ENCODE measurements at regions not wholly inside any gene's neighbourhood (a gene's known extent, or its start where the extent isn't known, plus 50 kb on each side); places are given as distances from the start of the nearest gene placed in this dataset.

DNA sequence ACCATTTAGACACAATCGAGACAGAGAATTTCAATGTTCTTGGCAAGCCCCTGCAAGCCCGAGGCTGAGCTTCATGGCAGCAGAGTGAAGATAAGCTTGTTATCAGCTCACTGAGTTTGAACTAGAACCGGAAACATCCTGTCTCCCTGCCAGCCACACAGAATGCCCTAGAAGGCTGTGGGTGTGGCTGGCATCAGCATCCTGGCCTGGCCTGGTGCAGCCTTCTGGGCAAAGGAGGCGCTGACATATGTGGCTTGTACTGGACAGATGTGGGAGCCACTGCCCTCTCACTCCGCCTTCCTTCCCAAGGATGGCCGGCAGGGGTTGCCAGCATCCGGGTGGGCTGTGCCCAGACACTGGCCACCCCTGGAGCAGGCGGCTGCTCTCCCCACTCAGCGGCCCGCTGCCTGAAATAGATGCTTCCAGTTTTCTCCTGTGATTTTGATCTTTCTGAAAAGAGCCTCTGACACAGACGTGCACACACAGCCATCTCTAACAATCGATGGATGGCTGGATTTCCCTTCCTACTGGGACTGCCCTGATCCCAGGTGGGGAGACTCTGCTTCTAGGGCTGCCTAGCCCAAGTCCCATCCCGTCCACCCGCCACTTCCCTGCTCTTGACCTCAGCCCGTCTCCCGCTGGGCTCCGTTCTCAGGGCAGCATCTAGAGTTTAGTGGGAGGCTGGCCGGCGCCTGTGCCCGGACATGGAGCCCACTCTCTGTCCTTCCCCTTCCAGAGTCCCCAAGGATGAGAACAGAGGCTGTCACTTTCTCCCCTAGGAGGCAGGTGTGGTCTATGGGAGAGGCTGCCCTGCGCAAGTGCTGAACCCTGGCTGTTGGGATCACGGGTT, 149.7 kb downstream of the CTTN start:
- peaks cover 6% of the 10 kb centered on the region for H3F3A ChIP-seq (ENCODE audit: low read depth)
- Mint-ChIP-seq H3K9me3 (no peaks in the 10 kb centered on the region), H3K27me3 (ENCODE audit: insufficient read depth, low read depth) (peaks cover 8% of the 10 kb centered on the region), H3K4me1 (peaks cover 61% of the 10 kb centered on the region), H3K36me3 (no peaks in the 10 kb centered on the region), H3K4me3 (no peak overlapping the region), H3K27ac (peak overlapping the region; percentile 29)
- no peak for DNase-seq (ENCODE audit: low spot score)
- no peaks in the 10 kb centered on the region for H3K27me3 ChIP-seq
- H2AFZ ChIP-seq (replicated peaks) = no peak overlapping the region
- H3K79me2 ChIP-seq (ENCODE audit: low read depth) = no peaks in the 10 kb centered on the region
- TF ChIP-seq EZH2phosphoT487 (IDR thresholded peaks at IDR 0.05) (no peak), EZH2 (IDR thresholded peaks at IDR 0.05) (no peak)
- TF ChIP-seq, protein P1, sequence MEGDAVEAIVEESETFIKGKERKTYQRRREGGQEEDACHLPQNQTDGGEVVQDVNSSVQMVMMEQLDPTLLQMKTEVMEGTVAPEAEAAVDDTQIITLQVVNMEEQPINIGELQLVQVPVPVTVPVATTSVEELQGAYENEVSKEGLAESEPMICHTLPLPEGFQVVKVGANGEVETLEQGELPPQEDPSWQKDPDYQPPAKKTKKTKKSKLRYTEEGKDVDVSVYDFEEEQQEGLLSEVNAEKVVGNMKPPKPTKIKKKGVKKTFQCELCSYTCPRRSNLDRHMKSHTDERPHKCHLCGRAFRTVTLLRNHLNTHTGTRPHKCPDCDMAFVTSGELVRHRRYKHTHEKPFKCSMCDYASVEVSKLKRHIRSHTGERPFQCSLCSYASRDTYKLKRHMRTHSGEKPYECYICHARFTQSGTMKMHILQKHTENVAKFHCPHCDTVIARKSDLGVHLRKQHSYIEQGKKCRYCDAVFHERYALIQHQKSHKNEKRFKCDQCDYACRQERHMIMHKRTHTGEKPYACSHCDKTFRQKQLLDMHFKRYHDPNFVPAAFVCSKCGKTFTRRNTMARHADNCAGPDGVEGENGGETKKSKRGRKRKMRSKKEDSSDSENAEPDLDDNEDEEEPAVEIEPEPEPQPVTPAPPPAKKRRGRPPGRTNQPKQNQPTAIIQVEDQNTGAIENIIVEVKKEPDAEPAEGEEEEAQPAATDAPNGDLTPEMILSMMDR (IDR thresholded peaks at IDR 0.05) = no peak
- H3K4me1 ChIP-seq = peaks cover 26% of the 10 kb centered on the region
- no peak overlapping the region for H3K4me2 ChIP-seq
- H3K9me3 ChIP-seq (ENCODE audit: low read depth) = no peaks in the 10 kb centered on the region
- no peak overlapping the region for H3K9ac ChIP-seq
- H3K27ac ChIP-seq = no peak overlapping the region
- peaks cover 11% of the 10 kb centered on the region for H4K20me1 ChIP-seq (ENCODE audit: low read depth)
- H3K4me3 ChIP-seq = no peak overlapping the region
- H3K36me3 ChIP-seq = no peaks in the 10 kb centered on the region

DNA sequence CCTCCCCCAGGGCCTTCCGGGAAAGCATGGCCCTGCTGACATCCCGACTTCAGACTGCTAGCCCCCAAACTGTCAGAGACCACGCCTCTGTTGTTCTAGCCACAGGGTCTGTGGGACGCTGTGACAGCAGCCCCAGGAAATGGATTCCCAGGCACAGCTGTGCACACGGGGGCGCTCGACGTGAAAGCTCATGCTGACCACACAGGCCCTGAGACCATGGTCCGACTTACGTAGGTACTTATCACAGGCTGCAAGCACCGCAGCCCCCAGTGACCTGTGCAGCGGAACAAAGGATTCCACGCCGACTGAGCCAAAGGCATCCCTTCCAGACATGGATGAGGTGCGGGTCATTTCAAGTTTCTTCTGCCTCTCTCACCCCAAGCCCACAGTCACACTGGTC, 150.6 kb downstream of the CTTN start:
- Mint-ChIP-seq H3K27me3 (ENCODE audit: insufficient read depth, low read depth) (peaks cover 8% of the 10 kb centered on the region), H3K36me3 (no peaks in the 10 kb centered on the region), H3K4me3 (no peak overlapping the region), H3K27ac (no peak overlapping the region), H3K4me1 (peaks cover 65% of the 10 kb centered on the region), H3K9me3 (no peaks in the 10 kb centered on the region)
- no peak for DNase-seq (ENCODE audit: low spot score)
- Histone ChIP-seq H3K27ac (no peak overlapping the region), H3K79me2 (ENCODE audit: low read depth) (no peaks in the 10 kb centered on the region), H4K20me1 (ENCODE audit: low read depth) (peaks cover 11% of the 10 kb centered on the region), H3F3A (ENCODE audit: low read depth) (peaks cover 6% of the 10 kb centered on the region), H3K36me3 (no peaks in the 10 kb centered on the region), H2AFZ (replicated peaks) (no peak overlapping the region), H3K4me2 (no peak overlapping the region), H3K4me3 (no peak overlapping the region), H3K9ac (no peak overlapping the region), H3K27me3 (no peaks in the 10 kb centered on the region), H3K4me1 (peaks cover 26% of the 10 kb centered on the region), H3K9me3 (ENCODE audit: low read depth) (no peaks in the 10 kb centered on the region)
- no peak for TF ChIP-seq EZH2phosphoT487 (IDR thresholded peaks at IDR 0.05)
- TF ChIP-seq, protein P1 (IDR thresholded peaks at IDR 0.05) = no peak
- no peak for TF ChIP-seq EZH2 (IDR thresholded peaks at IDR 0.05)

DNA sequence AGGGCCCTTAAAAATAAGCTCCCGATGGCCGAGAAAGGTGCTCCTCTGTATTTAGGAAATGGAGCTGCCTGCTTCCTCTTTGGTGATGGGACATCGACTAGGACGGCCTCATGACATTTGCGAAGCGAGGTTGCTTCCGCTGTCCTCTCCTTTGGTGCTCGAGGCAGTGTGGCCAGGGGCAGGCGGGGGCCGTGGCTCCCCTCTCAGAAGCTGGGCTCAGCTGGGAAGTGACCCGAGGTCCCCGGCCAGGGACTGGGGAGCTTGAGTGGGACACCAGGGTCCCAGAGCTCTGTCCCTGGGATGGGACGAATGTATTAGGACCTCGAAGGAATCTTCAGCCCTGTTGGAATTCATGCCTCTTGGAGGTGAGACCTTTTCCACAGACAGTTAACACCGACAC, 151.1 kb downstream of the CTTN start:
- DNase-seq (ENCODE audit: low spot score) = no peak
- peaks cover 29% of the 10 kb centered on the region for H3K4me1 ChIP-seq
- peaks cover 68% of the 10 kb centered on the region for H3K4me1 Mint-ChIP-seq

More for the DNA sequence above, 151.1 kb downstream of the CTTN start:
- no peak overlapping the region for H3K9ac ChIP-seq
- H3K9me3 ChIP-seq (ENCODE audit: low read depth) = no peaks in the 10 kb centered on the region
- no peak overlapping the region for H2AFZ ChIP-seq (replicated peaks)
- TF ChIP-seq, protein P1 (IDR thresholded peaks at IDR 0.05) = no peak
- TF ChIP-seq EZH2phosphoT487 (IDR thresholded peaks at IDR 0.05) (no peak), EZH2 (IDR thresholded peaks at IDR 0.05) (no peak)
- H3K27ac Mint-ChIP-seq = no peak overlapping the region
- no peaks in the 10 kb centered on the region for H3K36me3 ChIP-seq
- no peak overlapping the region for H3K27ac ChIP-seq
- H3K4me2 ChIP-seq = no peak overlapping the region
- H3K27me3 ChIP-seq = no peaks in the 10 kb centered on the region
- peaks cover 6% of the 10 kb centered on the region for H3F3A ChIP-seq (ENCODE audit: low read depth)
- no peak overlapping the region for H3K4me3 ChIP-seq
- H3K36me3 Mint-ChIP-seq = no peaks in the 10 kb centered on the region
- H3K4me3 Mint-ChIP-seq = no peak overlapping the region
- H4K20me1 ChIP-seq (ENCODE audit: low read depth) = peaks cover 11% of the 10 kb centered on the region
- peaks cover 10% of the 10 kb centered on the region for H3K27me3 Mint-ChIP-seq (ENCODE audit: insufficient read depth, low read depth)
- no peaks in the 10 kb centered on the region for H3K9me3 Mint-ChIP-seq
- no peaks in the 10 kb centered on the region for H3K79me2 ChIP-seq (ENCODE audit: low read depth)

Measured in neural progenitor cell (in vitro differentiated cells).